ENCODE measurements at regions not wholly inside any gene's neighbourhood (a gene's known extent, or its start where the extent isn't known, plus 50 kb on each side); places are given as distances from the start of the nearest gene placed in this dataset.
A peak's percentile ranks its signal among the peaks of the same experiment; 100 is the strongest.

DNA sequence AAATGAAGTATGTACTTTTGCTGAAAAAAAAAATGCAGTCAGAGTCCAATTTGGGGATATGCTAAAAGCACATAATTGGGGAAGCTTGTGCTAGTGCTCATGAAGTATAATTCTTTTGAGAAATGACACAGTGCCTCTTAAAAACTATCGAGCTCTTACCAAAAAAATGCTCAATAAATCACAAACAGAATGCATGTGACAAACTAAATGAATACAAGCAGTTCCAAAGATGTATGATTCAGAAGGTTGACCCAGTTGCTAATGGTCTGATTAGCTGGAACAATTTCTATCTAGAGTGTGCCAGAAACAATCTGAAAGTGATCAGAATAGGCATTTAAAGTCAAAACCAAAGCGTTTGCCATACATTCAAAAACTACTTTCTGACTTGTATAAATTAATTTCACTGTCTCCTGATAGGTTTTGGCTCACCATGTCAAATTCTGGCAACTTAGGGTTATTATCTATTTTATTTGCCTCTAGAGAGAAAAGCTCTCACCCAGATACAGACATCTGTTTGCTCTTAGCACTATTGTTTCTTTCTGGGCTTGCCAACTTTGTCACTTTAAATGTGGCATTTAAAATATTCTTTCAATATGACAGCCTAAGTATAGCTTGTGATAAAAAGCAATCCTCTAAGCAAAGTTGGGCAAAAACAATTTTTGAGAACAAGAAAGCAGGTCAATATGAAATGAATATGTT, 114.7 kb upstream of the AHR start:
- no peak for DNase-seq

DNA sequence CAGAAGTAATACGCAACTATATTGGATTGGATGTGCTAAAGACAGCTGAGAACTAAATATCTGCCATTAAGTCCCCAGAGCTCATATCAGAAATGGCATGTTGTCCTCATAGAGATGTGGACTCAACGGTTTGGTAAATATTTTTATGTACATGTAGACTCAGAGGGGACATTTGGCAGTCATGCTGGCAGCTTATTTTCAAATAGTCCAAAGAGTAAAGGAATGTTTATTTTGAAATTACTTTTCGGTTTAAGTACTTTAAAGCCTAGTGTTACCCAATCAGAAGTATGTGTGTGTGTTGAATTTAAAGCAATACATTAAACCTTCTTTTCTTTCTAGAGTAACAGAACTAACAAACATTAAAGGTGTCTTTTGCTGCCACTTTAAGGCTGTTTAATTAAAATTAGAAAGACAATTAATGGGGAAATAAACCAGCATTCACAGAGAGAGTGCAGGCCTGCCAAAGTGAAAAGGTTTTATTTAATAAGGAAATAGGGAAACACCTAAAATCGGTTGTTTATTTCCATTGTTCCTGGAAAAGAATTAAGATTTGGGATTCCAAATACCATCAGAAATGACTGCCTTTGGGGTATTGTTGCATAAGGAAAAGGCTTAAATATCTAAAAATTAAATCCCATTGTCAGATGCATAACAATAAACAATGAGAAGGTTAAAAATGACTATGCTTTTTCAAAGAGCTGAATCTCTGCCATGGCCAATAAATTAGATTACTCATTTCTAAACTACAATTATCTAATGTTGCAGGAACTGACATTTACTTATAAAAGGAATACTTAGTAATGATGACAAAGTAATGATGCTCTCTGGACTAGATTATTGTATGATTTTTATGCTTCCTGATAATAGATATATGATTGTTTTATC, 113.4 kb upstream of the AHR start:
- DNase-seq, result no peak

DNA sequence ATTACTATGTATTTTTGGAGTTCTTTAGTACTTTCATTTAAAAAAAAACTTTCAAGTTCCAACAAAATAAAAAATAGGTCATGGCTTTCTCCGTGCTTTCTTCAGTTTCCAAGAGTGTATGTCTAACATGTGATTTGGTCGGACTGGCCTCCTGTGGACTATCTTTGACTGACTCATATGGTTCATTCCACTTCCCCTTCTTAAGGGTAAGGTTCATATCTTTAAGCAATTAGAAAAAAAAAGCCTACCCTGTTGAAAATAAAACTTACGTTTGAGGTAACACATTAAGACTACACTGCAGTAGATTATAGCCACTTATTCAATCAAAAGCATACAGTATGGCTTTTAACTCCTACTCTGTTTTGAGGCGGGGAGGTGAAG, 112.8 kb upstream of the AHR start:
- DNase-seq, result no peak

DNA sequence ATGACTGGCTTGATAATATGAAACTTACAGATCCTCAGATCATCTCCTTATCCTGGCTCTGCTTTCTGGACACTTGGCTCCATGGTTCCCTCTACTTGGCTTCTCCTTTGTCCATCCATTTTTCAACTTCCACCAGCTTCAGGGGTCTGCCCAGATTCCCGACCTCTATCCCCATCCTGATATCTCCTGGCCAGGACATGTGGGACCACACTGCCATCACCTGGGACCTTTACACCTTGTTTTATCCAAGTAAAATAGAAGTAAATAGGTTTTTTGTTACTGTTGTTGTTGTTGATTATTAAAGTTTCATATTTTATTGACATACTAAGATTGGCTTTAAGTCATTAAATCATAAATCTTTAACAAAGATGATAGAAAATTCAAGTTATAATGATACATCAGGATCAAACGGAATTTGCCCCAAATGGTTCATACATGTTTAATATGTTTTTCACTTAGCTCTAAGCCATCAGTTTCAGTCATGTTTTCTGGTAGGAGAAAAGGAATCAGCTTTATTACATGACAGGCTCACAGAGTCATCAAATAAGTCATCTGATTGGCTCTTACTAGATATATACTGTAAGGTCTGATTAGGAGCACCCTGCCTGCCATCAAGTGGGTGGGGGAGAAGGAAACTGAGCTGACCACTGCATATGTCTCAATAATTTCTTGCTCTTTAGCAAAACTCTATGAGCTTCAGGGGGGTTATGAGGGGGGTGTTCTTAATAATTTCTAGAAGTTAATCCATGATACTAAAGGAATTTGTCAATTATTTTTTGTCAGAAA, 111.5 kb upstream of the AHR start:
- DNase-seq, result no peak

DNA sequence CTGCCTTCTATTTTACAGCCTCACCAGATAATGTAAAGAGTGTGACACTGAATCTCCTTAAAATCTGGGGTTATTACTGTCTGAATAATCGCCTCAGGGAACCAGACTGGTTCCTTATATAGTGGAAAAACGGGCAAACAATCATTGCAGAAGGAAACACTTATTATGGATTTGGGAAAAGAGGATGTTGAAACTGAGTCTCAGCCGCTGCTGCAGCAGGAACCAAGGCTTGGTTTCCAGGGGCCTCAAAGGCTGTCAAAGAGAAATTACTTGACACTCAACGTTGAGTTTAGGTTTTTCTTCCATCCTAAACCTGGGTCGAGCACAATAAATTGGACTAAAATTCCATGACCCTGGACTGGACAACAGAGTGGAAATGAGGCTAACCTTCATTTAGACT, 103.8 kb upstream of the AHR start:
- no peak for DNase-seq

DNA sequence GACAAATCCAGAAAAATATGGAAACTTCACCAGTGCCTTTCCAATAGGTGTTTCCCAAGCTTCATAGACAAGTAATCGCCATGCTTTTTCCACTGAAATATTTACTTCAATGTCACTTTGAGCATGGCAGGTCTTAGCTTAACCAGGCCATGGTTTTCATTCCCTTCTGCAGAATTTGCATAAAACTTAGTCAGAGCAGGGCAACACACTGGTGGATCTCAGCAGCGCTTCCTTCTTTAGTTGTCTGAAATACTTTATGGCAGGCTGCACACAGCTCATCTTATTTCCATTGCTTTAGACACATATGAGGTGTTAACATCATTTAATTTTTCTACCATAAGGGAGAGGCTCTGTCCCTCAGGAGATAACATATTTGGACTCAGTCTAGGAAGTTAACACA, 102.9 kb upstream of the AHR start:
- DNase-seq, result no peak

DNA sequence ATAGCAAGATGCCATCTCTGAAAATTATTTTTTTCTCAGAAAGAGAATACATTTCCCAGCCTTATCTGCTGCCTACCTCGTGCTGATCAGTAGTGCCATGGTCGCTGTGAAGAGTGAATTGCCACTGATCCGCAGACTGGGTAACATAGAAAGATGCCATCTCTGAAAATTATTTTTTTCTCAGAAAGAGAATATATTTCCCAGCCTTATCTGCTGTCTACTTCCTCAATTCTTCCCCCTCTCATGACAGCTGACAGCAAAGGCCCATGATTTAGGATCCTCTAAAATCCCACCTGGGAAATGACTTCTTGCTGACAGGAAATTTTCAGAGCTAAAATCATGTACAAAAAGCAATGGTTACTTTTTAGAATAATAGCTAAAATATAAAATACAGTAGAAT, 92.5 kb upstream of the AHR start:
- no peak for DNase-seq

DNA sequence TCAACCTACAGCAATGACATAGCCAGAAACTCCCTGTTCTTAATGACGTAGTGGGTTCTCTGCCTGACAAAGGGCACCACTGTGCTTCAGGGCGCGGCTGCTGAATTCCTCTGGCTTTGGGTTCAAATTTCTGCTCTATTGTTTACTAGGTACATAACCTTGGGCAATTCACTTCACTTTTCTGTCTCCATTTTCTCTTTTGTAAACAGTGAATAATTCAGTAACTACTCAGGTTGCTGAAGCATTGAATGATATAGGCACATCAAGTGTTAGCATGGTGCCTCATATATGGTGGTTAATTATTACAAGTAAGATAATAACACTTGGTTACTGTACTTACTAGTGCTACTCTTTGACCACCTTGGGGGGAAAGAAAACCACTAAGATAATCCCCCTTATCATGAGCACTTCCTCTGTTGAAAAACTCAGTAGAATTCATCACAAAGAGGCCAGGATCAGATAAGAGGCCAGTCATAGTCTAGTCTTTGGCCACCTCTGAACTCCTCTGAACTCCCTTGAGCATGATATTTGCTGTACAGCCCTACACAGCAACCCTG, 92.0 kb upstream of the AHR start:
- DNase-seq, result no peak

DNA sequence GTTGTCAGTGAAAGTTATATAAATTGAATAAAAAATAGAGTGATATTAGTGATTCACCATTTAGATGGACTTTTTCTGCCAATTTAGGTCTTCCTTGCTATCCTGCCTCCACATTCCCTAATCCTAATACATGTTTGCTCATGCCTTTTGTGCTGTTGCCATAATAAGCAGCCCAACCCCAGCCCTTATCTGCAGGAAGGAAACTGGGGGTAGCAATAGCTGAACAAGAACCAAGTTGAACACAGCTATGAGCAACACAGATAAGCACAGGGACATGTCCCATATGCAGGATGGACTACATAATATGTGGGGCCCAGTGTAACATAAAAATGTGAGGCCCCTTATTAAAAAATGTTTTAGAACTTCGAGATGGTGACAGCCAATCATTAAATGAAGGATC, 91.2 kb upstream of the AHR start:
- DNase-seq, result no peak

DNA sequence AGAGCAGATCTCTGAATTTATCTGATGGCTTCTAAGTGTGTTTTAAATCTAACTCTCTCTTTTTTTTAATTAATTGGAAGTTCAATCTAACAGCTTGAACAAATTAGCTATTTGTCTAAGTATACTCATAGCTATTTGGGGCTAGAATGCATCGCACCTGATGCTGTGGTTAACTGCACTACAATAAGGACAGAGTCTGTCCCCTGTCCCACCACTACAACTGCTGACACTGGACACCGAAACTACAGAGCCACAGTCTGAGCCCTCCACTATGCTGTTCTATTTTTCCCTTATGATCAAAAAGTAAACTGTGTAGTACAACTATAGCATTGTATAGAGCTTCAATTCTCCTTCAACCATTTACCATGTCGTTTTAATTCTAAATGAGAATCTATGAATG, 89.4 kb upstream of the AHR start:
- DNase-seq, result no peak

DNA sequence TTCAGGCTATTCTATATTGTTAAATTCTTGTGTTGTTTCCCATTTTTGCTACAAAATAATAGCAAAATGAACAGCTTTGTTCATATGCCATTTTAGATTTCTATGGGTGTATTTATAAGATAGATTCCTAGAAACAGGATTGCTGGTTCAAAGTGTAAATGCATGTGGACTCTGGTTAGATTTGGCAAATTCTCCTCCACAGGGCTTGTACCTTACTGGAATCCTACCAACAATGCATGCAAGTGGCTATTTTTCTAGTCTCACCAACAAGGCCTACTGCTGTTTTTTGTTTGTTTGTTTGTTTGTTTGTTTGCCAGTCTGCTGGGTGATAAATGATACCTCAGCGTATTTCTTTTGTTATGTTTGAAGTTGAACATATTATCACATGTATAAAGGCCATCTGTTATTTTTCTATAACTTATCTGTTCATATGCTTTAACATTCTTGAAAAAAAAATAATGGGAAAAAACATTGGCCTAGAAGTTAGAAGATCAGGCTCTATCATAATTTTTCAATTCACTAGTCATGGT, 87.1 kb upstream of the AHR start:
- no peak for DNase-seq

DNA sequence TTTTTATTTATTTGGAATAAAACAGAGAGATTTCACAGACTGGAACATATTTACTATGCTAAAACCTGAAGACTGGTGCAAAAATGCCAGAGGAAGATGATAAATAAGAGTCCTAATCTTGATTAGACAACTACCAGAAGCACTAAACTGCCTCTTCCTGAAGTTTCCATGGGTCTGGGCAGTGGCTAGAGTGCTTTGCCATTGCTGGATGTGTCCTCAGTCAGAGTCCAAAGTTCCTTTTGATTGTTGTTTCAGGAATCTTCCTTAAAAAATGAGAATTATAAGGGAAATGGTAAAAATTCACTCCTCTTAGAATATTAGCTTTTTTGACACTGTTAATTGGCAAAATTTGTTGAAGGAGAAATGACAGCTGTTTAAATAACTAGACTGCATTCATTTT, 86.3 kb upstream of the AHR start:
- no peak for DNase-seq

DNA sequence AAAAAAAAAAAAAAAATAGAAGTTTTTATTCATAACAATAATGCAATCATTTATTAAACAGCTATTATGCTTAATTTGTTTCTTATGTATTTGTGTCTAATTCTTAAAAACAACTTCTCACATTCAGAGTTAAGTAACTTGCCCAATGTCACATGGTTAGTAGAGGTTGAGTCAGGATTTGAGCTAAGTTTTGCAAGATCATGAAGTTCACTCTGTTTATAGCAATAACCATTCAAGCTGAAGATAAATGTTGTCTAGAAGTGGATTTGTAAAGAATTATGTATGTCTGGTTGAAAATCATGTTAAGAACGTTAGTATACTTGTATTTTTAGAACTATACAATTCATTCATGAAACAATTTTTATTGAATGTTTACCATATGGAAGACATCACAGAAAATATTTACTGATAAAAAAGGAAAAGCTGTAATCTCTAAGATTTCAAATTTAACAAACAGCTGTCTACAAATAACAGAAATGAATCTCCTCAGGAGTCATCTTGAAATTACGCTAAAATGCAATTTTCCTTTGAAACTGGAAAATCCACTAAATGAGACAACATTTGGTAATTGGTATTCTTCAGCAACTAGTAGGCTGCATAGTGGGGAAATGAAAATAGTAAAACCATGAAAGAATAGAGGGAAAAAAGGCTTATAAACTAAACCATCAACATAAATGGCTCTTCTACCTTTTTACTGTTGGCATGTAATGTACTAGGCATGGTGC, 70.5 kb upstream of the AHR start:
- DNase-seq, result no peak

DNA sequence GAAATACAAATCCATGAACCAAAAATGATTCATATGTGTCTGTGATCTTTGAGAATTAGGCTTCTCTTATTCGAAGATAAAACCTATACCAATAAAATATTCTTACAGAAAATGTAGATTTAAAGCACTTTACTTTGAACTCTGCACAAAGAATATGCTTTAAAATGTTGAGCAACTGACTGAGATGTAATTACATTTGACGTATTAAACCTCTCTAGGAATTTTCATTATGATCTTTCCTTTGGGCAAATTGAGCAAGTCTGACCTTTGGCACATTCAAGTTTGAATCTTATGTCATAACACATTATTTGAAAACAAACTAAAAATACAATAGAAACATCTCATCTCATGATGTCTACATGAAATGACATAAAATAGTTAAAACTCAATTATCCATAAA, 69.2 kb upstream of the AHR start:
- no peak for DNase-seq

DNA sequence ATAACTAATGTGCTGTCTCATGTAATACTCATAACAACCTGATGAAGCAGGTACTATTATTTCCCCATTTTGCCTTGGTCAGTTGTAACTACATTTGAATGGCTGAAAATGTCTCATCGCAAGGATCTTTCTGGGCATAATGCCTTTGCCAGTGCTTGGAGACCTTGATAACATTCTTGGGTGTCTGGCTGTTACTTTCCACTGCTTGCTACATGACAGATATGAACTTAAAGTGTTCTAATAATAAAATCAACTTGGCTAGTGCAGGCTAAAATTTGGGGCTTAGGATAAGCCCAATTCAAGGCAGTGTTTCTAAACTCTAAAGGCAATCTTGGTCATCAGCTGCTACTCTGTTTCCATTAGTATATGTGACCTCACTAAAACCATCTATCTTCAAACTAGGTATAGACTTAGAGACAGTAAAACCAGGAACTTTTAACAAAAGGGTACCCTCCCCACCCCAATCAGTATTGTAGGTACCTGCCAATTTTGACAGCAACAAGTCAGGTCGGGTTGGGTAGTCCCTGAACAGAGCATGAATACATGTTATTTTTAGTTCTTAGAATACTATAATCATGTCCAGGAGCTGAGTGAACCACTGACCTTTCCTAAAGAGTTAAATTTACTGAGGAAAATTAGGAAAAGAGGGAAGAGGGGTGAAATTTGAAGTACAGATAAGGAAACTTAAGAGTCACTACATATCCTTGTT, 68.2 kb upstream of the AHR start:
- no peak for DNase-seq

DNA sequence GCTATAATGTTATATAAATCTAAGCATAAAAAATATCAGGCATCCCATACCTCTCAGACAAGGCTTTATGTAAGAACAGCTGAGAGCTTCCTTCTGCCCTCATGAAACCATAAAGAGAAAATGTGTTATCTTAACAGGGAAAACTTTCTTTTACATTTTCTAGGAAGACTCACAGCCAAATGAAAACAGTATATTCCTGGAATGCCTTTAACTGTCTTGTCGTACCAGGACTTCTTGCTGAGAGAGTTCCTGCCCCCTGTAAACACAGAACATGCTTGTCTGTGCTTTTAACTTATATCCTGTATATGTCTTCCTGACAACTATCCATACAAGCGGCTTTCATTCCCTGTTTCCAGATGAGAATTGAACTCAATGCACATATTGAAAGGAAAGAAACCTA, 64.8 kb upstream of the AHR start:
- no peak for DNase-seq

DNA sequence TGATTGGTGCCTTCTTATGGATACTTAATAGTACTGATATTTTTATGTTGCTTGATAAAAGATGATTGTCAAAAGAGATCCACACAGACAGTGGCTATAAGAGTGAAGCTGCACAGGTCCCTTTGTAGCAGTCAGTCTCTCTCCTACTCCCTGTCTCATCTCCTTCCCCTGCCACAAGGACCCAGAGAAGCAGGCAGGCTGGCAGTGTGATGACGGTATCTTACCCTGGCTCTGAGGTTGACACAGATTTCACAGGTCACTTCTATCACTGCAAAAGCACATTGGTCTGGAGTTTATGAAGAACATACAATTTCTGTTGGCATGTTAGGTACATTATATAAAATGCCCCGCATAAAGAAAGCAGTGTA, 64.4 kb upstream of the AHR start:
- DNase-seq, result peak; percentile 19 to 35

DNA sequence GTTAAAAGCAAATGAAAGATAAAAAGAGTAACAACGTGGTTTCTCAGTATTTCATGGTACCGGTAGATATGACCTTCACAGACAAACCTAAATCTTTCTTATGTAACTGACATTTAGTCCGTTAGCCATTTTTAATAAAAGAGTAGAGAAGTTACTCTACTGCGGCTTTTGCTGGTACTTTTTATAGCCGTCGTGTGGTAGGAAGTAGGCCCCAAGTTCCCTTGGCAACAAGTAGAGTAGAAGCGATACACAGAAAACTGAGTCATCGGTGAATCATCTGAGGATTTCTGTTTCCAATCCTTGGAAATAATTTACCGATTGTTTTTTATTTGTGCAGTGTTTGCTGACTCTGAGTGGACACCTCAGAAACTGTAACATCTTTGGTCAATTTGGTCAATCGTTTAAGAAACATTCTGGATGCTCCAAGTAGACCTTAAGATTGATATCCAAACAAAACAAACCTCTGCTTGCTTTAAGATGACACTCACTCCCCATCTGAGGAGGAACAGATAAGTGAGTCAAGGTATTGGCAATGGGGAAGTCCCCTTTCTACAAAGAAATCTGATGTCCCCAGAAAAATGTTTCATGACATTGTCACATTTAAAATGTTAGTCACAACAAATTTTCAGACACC, 63.9 kb upstream of the AHR start:
- DNase-seq, result peak; percentile 28 to 56

DNA sequence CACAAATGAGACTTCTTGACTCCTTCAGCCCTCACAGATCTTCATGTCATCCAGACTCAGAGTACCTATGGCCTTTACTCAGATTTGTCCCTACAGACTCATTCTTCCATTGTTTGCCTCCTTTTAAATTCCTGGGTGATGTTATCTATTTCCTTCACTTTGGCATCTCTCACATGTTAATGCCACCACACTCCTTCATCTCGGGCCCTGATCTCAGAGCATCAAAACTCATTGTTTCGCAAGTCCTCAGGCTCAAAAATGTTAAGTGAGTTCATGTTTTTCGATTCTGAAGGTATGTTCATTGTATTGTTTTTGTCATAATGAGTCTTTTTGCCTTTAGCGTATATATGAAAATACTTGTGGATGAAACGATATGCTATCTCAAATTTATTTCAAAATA, 62.3 kb upstream of the AHR start:
- no peak for DNase-seq

DNA sequence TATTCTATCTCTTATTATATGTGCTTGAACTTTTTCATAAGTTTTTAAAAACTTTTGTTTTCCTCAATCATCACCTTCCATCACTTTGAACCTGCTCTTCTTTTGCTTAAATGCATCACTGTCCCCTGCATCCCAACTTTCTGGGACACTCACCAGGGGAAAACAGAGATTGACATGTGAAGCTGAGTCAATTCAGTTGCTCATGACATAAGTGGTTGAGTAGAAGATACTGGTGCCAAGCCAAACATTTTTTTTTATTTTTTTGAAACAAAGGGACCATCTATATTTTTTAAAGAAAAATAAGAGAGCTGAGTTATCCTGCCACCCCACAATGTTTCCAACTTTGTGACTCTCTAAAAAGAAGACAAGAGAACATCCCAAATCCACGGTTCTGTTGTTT, 61.8 kb upstream of the AHR start:
- DNase-seq, result no peak

DNA sequence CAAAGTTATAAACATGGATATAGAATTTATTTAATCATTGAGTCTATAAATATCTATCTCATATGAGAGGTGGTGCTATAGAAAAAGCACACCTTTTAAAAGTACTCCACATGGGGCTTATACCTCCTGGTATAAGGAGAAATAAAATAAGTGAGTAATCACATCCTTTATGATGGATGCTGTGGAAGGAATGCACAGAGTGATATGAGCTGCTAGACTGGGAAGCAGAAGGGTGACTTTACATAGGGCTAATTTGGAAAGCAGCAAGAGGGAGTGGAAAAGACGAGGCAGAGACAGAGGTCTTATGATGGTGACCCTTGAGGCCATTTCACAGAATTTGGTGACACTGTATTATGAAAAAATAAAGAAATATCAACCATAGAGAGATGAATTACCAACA, 59.4 kb upstream of the AHR start:
- DNase-seq, result no peak

All from activated CD4-positive, alpha-beta T cell treated with anti-CD3 and anti-CD28 coated beads, Interleukin-2, amount 50 U/mL, for 48 hours (primary cell).